GM18868 (cell line): ENCODE measurements at regions not wholly inside any gene's neighbourhood (a gene's known extent, or its start where the extent isn't known, plus 50 kb on each side); places are given as distances from the start of the nearest gene placed in this dataset.

Experiments used
- ATAC-seq: cut with Tn5 transposase; IDR thresholded peaks from one replicate; pipeline ENCODE4 v1.9.1; 2021; ENCODE audit warnings: mild to moderate bottlenecking, moderate library complexity; ENCODE audit not compliant: unreplicated experiment

DNA sequence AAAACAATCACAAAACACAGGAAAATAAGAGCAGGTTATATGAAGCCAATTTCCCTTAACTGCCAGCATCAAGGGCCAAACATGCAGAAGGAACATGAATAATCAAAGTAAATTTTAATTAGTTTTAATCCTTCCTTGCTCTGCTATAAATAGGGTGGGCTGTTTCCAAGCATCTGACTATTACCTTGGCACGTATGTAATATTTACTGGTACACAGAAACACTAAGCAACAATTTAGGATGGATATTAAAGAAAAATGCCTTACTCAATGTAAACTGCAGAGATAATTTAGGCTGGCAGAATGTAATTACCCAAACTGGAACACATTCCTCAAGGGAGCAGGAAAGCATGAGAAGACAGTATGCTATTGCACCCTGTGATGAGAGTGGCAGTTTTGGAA is 468.2 kb downstream of the TDRD15 start:
- ATAC-seq: no peak

DNA sequence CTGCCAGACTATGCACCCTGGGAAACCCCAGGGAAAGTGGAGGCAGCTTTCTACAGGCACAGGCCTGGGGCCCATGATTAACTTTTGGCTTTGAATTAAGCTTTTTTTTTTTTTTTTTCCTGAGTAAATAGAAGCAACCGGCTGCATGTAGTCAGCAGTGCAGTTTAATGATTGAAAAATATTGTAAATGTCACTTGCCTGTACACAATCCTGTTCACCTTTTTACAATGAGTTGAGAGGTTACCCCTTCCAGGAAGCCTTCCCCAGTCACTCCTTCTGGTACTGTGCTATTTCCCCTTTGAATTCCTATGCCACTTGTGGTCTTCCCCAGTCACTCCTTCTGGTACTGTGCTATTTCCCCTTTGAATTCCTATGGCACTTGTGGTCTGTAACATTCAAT is 475.6 kb downstream of the TDRD15 start:
- ATAC-seq: no peak

DNA sequence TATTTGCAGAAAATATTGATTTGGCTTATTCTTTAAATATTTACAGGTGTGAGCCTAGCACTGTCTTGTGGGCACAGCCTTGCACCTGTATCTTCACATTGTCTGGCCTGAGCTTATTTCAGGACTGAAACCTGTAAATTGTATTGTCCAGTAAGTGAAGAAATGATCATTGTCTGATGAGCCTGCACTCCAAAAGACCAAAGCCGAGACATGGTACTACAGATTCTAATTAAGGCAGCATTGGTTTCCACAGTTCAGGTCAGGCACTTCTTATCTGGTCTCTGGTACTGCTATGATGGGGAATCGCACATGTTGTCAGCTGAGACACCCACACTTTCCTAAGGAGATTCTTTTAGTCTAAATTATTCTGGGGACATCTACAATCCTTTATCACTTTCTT is 479.0 kb downstream of the TDRD15 start:
- no peak for ATAC-seq

DNA sequence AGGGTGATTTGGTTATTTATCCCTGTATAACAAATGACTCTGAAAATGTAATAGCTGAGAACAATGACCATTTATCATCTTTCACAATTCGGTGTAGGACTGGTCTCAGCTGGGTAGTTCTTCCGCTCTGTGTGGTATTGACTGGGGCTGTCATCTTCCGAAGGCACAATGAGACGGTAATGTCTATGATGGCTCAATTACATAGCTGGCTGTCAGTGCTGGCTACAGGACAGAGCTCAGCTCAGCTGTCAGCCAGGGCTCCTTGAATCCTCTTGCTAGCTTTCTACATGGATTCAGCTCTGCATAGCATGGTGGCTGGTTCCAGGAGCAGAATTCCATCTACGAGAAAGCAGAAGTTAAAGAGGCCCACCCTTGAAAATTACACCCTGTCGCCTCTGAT is 483.8 kb downstream of the TDRD15 start:
- ATAC-seq: no peak

DNA sequence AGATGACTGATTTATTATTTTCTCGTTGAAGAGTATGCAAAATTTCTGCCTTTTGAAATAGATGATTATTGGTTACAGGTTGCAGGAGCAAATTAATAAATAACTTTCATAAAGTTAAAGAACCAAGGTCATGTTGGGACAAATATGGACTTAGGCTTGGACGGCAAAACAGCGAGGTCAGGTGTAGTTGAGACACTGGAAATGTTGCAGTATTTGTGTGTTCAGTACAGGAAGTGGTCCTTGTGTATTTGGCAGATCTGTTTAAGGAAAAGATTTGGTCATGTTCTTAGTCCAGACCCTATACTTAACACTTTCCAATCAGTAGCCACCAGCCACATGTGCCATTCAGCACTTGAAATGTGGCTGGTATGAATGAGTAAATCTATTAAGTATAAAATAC is 486.5 kb downstream of the TDRD15 start:
- ATAC-seq: no peak

DNA sequence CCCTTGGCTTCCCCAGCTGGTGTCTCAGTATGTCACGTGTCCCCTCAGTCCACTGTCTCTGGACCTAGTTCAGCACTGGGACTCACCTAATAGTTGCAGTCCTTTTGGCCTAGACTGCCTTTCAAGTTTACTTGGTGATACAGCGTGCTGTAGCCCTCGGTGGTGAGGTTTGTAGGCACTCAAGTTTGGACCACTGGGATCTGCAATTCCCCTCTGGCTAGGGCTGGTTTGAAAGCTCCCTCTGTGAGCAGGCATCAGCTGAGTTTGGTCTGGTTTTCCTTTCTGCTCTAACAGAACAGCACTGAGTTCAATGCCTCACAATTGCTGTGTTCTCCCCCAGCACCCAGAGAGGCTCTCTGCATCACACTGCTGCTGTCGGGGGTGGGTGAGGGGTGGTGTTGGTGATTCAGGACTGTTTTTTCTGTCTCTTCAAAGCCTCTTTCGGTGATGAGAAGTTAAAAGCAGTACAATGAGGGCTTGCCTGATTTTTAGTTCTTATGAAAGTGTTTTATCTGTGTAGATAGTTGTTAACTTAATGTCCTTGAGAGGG is 494.2 kb downstream of the TDRD15 start:
- no peak for ATAC-seq

DNA sequence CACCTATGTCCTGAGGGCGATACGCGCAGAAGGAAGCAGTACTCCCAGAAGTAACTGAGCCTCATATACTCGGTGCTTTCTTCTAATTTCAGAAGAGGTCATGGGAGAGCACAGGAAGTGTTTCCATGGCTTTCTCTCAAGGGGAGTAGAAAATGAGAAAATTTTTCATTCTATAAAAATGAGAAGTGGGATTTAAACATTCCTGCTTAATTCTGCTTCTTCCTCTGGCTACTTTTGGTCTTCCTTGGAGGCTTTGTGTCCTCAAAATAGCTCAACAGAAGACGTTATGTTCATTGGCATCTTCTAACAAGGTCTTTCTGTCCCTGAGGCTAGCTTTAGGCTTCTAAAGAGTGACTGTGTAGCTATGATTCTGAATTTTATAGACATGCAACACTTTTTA is 497.0 kb downstream of the TDRD15 start:
- no peak for ATAC-seq

DNA sequence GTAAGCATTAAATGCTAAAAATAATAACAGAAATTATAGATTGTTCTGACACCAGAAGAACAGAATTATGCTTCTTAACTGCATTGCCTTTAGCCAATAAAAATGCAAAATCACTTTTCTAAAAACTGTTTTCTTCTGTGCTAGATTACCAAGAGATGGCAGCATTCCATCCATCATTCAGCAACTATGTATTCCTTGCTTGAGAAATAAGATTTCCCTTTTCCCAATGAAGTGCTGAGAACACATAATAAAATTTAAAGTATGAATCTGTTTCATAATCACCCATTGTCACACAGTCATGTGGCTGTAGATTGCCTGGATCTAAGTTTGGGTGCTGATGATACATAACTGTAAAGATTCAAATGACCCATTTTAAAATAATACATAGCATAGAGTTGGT is 504.2 kb downstream of the TDRD15 start:
- no peak for ATAC-seq

DNA sequence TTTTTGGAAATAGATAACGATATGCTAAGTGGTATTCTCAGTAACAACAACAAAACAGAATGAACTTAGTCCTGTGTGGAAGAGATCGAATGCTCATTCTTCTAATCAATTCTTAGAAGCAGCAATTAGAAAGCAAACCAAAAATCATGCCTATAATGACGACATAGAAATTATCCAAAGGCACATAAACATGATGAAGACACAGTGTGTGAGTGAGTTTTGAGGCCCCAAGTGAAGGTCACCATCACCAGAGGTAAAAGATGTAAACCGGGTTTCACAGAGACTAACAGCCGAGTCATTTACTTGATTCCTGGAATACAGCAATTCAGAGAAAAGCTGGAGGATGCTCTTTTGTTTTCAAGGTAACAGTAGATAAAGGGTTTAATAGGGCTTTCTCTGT is 509.2 kb downstream of the TDRD15 start:
- ATAC-seq: no peak

DNA sequence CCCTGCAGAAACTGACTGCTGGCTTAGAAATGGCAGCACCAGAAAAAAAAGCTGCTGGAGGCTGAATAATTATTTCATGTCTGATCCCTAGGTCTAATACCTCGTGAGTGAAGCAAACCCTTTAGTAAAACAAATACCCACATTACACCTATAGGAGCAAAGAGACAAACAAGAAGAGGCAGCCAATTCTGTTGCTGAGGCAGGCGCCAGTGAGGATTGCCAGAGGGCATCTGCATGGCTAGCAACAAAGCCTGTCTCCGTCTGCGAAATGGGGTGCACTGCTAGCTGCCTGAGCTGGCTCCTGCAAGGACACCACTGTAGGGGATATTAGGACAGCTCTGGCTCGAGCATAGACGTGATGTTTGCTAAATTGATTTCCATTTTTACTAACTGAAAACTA is 509.7 kb downstream of the TDRD15 start:
- ATAC-seq: no peak

DNA sequence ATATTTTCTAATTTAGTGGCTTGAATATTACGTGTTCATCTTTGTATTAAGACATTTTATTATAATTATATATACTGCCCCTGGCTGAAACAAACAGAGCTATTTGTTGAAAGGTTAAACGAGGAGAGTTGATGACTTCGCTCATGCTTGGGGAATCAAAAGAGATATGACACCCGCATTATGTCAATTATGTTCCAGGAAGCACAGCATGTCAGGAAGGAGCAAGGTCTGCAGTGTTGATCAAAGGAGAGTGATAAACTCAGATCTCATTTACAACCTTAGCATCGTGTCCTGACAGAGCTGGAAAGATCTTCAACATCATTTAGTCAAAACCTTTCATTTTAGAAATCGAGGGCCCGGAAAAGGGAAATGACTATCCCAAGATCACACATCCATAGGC is 510.1 kb downstream of the TDRD15 start:
- ATAC-seq: no peak

DNA sequence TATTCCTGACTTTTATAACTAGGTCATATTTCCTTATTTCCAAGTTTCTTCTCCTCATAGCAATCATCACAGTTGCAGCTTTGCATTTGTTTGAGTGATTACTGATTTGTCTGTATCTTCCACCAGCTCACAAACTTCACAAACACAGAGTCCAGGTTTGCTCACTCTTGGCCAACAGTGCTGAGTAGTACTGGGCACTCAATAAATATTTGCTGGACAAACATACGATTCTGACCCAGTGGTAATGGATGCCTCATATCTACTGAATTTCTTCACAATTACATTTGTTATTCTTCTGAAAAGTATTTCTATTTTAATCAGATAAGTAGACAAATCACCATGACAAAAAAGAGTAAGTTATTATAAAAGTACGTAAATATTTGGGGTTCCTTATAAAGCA is 516.3 kb downstream of the TDRD15 start:
- no peak for ATAC-seq

DNA sequence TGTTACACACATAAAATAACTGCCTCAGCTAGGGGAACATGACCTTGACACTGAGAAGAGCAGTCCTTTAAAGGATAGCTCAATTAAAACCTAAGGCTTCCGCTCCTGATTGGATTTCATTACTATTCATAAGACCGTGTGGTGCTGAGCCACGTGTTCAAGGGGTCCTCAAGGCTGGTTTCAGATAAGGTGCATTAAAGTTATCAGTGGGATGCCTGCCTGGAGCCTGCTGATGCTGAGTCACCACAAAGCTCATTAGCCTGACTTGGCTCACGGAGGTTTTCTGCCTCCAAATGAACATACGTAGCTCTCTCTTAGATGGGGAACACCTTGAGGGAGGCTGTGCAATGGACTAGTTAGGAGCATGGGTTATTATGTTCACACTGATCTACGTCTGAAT is 518.9 kb downstream of the TDRD15 start:
- no peak for ATAC-seq

DNA sequence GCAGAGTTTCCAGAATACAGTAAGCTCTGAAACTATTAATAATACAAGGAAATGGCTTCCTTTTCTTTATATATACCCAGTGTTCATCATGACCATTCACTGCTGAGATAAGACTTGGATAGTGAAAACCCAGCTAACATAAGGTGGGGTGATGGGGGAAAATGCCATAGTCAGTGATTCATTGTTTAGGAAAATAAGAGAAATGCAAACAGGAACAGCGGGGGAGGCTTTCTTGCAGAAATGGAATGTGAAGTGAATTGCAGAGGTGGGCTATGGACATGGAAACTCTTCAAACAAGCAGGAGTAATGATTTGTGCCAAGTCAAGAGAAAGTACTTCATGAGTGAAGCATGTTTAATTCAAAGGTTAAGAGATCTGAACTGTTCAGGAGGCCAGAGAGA is 519.4 kb downstream of the TDRD15 start:
- ATAC-seq: no peak

DNA sequence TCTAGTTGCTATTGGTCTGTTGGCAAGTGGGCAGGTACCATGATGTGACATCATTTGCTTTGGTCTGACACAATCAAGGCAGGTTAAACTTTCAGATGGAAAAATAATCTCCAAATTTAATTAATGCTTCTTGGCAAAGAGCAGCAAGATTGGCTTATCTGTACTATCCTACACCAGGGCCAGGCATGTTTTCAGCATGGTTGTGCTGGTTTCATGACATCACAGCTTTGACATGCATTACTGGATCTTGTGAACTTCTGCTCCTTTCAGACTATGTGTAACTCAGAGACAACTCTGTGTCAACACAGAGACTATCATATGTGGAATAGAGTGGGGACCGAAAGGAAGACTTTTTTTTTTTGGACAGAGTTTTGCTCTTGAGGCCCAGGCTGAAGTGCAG is 520.5 kb downstream of the TDRD15 start:
- ATAC-seq: no peak

DNA sequence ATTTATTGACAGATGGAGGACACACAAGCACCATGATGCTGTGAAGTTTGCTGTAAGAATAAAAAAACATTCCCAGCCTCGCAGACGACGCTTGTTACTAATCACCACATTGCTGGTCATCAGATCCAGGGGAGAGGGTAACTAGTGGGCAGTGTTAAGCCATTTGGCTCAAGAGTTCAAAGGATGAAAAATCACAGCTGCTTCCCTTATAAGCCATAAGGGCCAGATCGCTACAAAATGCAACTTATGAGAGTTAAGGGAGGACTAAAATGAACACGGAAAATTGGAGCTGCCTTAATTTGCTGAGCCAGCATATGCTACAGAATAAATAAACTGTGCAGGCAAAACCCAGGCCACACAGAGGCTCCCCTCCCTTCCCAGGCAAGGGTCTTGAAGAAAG is 522.6 kb downstream of the TDRD15 start:
- no peak for ATAC-seq

DNA sequence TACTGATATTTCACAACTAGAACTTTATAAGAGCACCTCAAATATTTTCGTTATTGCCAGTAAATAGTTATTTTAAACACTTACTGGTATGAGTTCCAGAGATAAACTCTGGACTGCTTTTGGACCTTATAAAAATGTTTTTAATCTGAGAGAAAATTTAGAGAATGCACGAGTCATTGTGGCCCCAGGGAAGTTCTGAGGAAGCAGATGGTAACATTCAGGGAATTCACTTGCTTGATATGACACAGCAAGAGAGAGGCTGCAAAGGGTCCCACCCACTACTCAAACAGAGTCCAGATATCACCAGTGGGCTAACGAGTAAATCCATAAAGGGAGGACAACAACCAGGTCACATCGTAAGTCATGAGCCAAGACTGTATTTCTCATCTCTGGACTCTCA is 526.8 kb downstream of the TDRD15 start:
- no peak for ATAC-seq

DNA sequence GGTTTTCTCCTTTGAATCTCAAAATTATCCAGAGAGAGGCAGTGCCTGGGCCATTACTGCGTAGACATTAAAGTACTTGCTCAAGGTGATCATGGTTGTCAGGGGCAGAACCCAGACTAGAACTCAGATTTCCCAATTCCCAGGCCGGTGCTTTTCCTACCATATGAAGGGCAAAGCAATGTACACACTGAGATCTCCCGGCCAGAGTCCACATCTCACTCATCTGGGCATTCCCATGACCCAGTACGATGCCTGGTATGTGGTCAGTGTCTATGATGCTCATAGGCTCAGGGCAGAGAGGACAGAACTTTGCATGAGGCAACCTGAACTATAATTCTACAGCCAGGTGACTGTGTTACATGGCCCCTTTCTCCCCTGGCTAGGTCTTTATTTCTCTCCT is 531.4 kb downstream of the TDRD15 start:
- no peak for ATAC-seq

DNA sequence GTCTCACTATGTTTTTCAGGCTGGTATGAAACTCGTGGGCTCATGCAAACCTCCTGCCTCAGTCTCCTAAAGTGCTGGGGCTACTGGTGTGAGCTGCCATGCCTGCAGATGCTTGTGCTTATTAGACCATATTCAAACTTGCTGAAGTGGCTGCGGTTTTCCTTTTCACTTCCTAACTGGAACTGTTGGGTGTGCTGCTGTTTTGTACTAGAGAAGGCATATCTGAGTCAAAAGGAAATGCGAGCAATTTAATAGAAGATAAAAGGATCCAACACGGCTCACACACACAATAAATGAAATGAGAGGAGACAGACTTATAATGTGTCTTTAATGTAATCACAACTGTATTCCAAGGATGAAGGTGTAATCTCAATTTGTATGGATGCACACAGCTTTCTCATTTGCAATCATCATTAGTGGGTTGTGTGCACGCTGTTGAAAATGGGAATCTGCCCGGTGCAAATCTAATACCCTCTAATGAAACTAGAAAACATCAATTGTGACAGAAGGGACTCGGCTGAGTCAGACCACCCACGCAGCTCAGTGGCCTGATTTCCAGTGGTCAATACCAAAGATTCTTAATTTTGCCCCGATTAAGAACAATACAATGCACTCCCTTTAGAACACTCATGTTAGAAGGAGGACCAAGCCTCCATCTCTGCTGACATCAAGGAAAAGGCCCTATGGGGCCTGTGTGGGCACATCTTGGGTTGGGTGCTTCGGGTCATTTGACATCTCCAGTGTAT is 532.7 kb downstream of the TDRD15 start:
- ATAC-seq: no peak

DNA sequence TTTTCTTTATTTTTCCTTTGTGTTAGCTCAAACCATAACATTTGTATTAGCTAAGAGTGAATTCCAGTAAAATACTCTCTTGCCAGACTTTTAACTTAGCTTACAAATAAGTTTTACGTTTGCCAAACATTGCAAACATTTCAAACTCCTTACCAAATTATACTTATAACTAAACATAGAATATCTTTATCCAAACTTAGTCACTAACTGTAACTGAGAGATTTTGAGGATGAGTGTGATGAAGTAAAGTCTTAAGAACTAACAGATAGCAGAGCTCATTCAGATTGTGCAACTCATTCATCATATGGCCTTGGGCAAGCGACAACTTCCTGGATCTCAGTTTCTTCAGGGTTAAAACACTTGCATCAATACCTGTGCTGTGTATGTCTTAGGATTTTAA is 533.7 kb downstream of the TDRD15 start:
- ATAC-seq: no peak

DNA sequence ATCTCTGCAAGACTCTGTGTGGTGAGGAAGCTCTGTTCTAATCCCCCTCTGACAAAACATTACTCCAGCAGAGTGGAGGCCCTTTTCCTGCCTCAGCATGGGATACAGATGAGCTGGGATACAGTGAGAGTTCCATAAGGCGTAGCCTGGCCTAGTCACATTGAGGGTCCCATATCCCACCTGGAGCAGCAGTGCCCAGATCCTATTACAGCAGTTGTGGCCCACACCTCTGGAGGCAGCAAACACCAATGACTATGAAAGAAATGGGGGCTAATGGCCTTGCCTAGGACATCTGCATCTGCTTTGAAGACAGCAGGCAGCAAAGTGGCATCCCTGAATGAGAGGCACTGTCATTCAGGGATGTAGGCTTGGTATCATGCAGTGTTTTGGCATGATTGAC is 534.5 kb downstream of the TDRD15 start:
- ATAC-seq: no peak

DNA sequence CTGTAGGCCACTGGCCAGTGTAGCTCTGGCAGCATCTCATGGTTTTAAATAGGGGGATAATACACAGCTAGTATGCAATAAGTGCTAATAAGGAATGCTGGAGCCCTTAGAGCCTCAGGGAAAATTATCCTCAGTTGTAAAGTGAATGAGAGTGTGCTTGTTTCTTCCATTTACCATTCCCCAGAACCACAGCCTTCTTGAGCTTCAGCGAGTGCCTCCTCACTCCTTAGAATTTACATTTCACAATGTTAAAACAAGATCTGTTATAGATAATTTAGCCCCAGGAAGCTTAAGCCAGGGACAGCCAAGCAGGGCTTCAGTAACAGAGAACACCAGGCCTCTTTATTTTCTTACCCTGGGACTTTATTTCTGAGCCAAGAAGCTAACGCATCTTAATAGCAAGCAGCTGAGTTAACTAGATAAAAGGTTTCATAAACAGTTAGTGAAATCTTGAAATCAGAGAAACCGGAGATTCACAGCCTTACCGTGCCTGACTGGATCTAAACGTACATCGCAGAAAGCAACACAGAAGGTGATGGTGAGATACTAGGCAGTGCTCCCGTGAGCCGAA is 535.2 kb downstream of the TDRD15 start:
- no peak for ATAC-seq

DNA sequence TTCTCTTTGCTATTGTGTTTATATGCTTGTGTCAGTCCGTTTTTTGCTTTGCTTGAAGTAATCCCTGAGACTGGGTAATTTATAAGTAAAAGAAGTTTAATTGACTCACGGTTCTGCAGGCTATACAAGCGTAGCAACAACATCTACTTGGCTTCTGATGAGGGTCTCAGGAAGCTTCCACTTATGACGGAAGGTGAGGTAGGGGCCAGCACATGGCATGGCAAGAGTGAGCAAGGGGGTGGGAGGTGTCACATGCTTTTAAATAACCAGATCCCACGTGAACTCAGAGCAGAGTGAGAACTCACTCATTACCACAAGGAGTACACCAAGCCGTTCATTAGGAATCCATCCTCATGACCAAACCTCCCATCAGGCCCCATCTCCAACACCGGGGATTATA is 540.3 kb downstream of the TDRD15 start:
- ATAC-seq: no peak
